Fibroblast of mammary gland (primary cell): ENCODE measurements at regions not wholly inside any gene's neighbourhood (a gene's known extent, or its start where the extent isn't known, plus 50 kb on each side); places are given as distances from the start of the nearest gene placed in this dataset.

Source experiments
- DNase-seq: peaks from one replicate; pipeline ENCODE4 v3.0.0-alpha.2; 2010; ENCODE audit warnings: low read depth
- H3K4me3 ChIP-seq: 2 replicates; pipeline ENCODE4 v1.5.1; 2011; ENCODE audit warnings: low read depth, mild to moderate bottlenecking, low read length, moderate library complexity; ENCODE audit not compliant: control insufficient read depth
- CTCF ChIP-seq: conservative IDR thresholded peaks from 2 replicates; pipeline ENCODE4 v1.5.1; 2011; ENCODE audit warnings: low read depth, low read length, inconsistent platforms; ENCODE audit not compliant: control insufficient read depth, insufficient read depth

DNA sequence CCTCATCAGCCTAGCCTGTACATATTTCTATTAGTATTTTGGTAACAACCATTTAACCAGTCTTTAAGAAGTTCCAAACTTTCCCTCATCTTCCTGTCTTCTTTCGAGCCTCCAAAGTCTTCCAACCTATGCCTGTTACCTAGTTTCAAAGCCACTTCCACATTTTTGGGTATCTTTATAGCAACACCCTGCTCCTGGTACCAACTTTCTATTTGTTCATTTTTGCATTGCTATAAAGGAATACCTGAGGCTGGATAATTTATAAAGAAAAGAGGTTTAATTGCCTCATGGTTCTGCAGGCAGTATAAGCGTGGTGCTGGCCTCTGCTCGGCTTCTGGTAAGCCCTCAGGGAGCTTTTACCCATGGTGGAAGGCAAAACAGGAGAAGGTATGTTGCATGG lies 578.8 kb upstream of the AUTS2 start:
- H3K4me3 ChIP-seq = no peak overlapping the region
- no peak for TF ChIP-seq CTCF
- DNase-seq = no peak

DNA sequence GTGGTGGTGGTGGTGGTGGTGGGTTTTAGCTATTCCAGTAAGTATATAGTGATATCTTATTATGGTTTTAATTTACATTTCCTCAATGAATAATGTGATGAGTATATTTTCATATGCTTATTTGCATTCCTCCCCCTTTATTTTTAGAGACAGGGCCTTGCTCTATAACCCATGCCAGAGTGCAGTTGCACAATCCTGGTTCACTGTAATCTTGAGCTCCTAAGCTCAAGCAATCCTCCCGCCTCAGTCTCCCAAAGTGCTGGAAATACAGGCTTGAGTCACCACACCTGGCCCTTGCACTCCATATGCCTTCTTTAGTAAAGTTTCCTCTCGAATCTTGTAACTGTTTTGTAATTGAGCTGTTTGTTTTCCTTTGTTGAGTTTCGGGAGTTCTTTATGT lies 577.7 kb upstream of the AUTS2 start:
- no peak for DNase-seq
- no peak for TF ChIP-seq CTCF
- no peak overlapping the region for H3K4me3 ChIP-seq

GRCh38 chr7:69025249-69025648 lies 573.0 kb upstream of the AUTS2 start:
- H3K4me3 ChIP-seq = no peak overlapping the region
- no peak for DNase-seq
- TF ChIP-seq CTCF = no peak

- H3K4me3 ChIP-seq = no peak overlapping the region
- no peak for TF ChIP-seq CTCF
- no peak for DNase-seq
Measured at GRCh38 chr7:69032848-69033247, 565.4 kb upstream of the AUTS2 start.

- TF ChIP-seq CTCF = no peak
- H3K4me3 ChIP-seq = no peak overlapping the region
- DNase-seq = no peak
Measured at GRCh38 chr7:69035826-69036225, 562.4 kb upstream of the AUTS2 start.

DNA sequence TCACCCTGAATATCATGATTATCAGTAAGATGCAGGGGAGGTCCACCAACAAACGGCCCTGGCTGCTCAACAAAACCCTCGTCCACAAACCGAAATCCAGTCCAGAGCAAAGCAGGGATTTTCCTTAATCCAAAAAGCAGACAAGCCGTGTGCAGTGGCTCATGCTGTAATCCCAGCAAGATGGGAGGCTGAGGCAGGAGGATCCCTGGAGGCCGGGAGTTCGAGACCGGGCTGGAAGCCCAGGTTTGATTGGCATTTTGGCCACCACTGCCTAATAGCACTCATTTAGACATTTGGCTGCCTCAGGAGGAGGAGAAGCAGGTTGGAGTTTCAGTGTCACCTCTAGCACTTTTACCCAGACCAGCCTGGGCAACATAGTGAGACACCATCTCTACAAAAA lies 562.0 kb upstream of the AUTS2 start:
- DNase-seq = no peak
- TF ChIP-seq CTCF = no peak

GRCh38 chr7:69038915-69039314 lies 559.4 kb upstream of the AUTS2 start:
- H3K4me3 ChIP-seq = no peak overlapping the region
- DNase-seq = no peak
- no peak for TF ChIP-seq CTCF

More for the DNA sequence above, 562.0 kb upstream of the AUTS2 start:
- no peak overlapping the region for H3K4me3 ChIP-seq
